Testis (tissue), 2 donors: ENCODE measurements at regions not wholly inside any gene's neighbourhood (a gene's known extent, or its start where the extent isn't known, plus 50 kb on each side); places are given as distances from the start of the nearest gene placed in this dataset.
"Not testable (repeated sequence)": the region's sequence is repeated elsewhere in the genome, so short reads cannot be mapped to it uniquely, and the experiment has no call there.

Experiments
- DNase-seq: peaks from one replicate; pipeline ENCODE4 v3.0.0-alpha.2; 2019
- H3K27ac ChIP-seq, 2 donors: fragments of 200-600 bp; sonication (generic); one replicate each; pipeline ENCODE4 v1.5.1; 2019
- H3K27me3 ChIP-seq: fragments of 200-600 bp; sonication (generic); one replicate; pipeline ENCODE4 v1.5.1; 2019
- H3K36me3 ChIP-seq: fragments of 200-600 bp; sonication (generic); one replicate; pipeline ENCODE4 v1.5.1; 2017; ENCODE audit warnings: low read depth; ENCODE audit errors: missing control alignments
- H3K4me1 ChIP-seq: fragments of 200-600 bp; sonication (generic); one replicate; pipeline ENCODE4 v1.5.1; 2019
- H3K4me3 ChIP-seq, 2 donors: fragments of 200-600 bp; sonication (generic); one replicate each; pipeline ENCODE4 v1.5.1; 2017 to 2019
- H3K9me3 ChIP-seq: fragments of 200-600 bp; sonication (generic); one replicate; pipeline ENCODE4 v1.5.1; 2017
- CTCF ChIP-seq, 3 experiments: fragments of 450-650 bp in 2 of 3; fragments of 200-600 bp in 1 of 3; sonication (generic) in 1 of 3; IDR thresholded peaks; one replicate each; pipeline ENCODE4 v1.5.1; 2016 to 2019; ENCODE audit warnings: antibody characterized with exemption in 3 of 3, mild to moderate bottlenecking in 2 of 3, moderate library complexity in 1 of 3
- POLR2A ChIP-seq: fragments of 450-650 bp; IDR thresholded peaks from one replicate; pipeline ENCODE4 v1.6.1; 2017; ENCODE audit warnings: antibody characterized with exemption, mild to moderate bottlenecking, moderate library complexity
- WGBS, 2 donors: methylation state at CpG; one replicate each; pipeline ENCODE4 v1.1.5; 2018; 5-methylcytosine and 5-hydroxymethylcytosine counted together
- intact Hi-C: fragments of 100-400 bp; cut with DNase I; formaldehyde crosslinking; loops from one replicate; pipeline ENCODE4 v1.15.1; 2023; ENCODE audit warnings: low total_unique reads

- Histone ChIP-seq H3K27ac (no peak overlapping the region), H3K4me1 (no peaks in the 10 kb centered on the region), H3K9me3 (no peaks in the 10 kb centered on the region), H3K36me3 (no peaks in the 10 kb centered on the region), H3K4me3 (no peak overlapping the region), H3K27me3 (no peaks in the 10 kb centered on the region)
- WGBS, 2 donors = 93 to 98% methylated on average over 5 to 18 of the region's 18 CpGs
- intact Hi-C loops = no loop called here
- TF ChIP-seq POLR2A (no peak), CTCF (IDR thresholded peaks at IDR 0.05) (no peak)
- no peak for DNase-seq
Measured at GRCh38 chr3:11898611-11899325, 52.1 kb upstream of the TAMM41 start.

GRCh38 chr3:11899389-11899788, 52.7 kb upstream of the TAMM41 start:
- DNase-seq, H3K27me3 ChIP-seq, H3K4me3 ChIP-seq, H3K4me1 ChIP-seq, H3K27ac ChIP-seq, intact Hi-C loops, H3K36me3 ChIP-seq, H3K9me3 ChIP-seq: not testable (repeated sequence)
- 76 to 93% methylated on average over 4 to 9 of the region's 9 CpGs for WGBS, 2 donors

GRCh38 chr3:11899826-11900225, 53.1 kb upstream of the TAMM41 start:
- no peak for DNase-seq
- H3K4me3 ChIP-seq = no peak overlapping the region
- H3K9me3 ChIP-seq = no peaks in the 10 kb centered on the region
- H3K27ac ChIP-seq = no peak overlapping the region
- no peaks in the 10 kb centered on the region for H3K36me3 ChIP-seq
- H3K4me1 ChIP-seq = no peaks in the 10 kb centered on the region
- intact Hi-C loops = no loop called here
- TF ChIP-seq POLR2A (no peak), CTCF (IDR thresholded peaks at IDR 0.05) (no peak)
- H3K27me3 ChIP-seq = no peaks in the 10 kb centered on the region
- WGBS, 2 donors = 88 to 93% methylated on average over 6 to 12 of the region's 12 CpGs

- Histone ChIP-seq H3K9me3 (no peaks in the 10 kb centered on the region), H3K36me3 (no peaks in the 10 kb centered on the region), H3K4me1 (no peaks in the 10 kb centered on the region), H3K27me3 (no peaks in the 10 kb centered on the region), H3K4me3 (no peak overlapping the region), H3K27ac (no peak overlapping the region)
- TF ChIP-seq CTCF (IDR thresholded peaks at IDR 0.05) = no peak
- no peak for TF ChIP-seq POLR2A
- intact Hi-C loops = no loop called here
- DNase-seq = no peak
- 88 to 93% methylated on average over 10 of the region's 10 CpGs for WGBS, 2 donors
Measured at GRCh38 chr3:11900824-11901223, 54.1 kb upstream of the TAMM41 start.

GRCh38 chr3:11901286-11901875, 54.7 kb upstream of the TAMM41 start:
- intact Hi-C loops = no loop called here
- Histone ChIP-seq H3K4me3 (no peak overlapping the region), H3K4me1 (no peaks in the 10 kb centered on the region), H3K27ac (no peak overlapping the region), H3K27me3 (no peaks in the 10 kb centered on the region), H3K9me3 (no peaks in the 10 kb centered on the region), H3K36me3 (no peaks in the 10 kb centered on the region)
- TF ChIP-seq CTCF (IDR thresholded peaks at IDR 0.05) = no peak
- no peak for TF ChIP-seq POLR2A
- no peak for DNase-seq
- 93% methylated on average over 7 of the region's 7 CpGs; no CpG with 5 or more reads in 1 of the 2 donors for WGBS, 2 donors
